GM21515 (cell line): ENCODE measurements at regions not wholly inside any gene's neighbourhood (a gene's known extent, or its start where the extent isn't known, plus 50 kb on each side); places are given as distances from the start of the nearest gene placed in this dataset.

Source experiments
- ATAC-seq: cut with Tn5 transposase; IDR thresholded peaks from one replicate; pipeline ENCODE4 v1.9.1; 2021; ENCODE audit not compliant: unreplicated experiment

GRCh38 chr9:89877051-89878002 is 272.5 kb downstream of the GADD45G start:
- ATAC-seq = no peak

- no peak for ATAC-seq
Measured at GRCh38 chr9:89878003-89878411, 273.2 kb downstream of the GADD45G start.

- no peak for ATAC-seq
Measured at GRCh38 chr9:89878687-89879086, 273.9 kb downstream of the GADD45G start.

DNA sequence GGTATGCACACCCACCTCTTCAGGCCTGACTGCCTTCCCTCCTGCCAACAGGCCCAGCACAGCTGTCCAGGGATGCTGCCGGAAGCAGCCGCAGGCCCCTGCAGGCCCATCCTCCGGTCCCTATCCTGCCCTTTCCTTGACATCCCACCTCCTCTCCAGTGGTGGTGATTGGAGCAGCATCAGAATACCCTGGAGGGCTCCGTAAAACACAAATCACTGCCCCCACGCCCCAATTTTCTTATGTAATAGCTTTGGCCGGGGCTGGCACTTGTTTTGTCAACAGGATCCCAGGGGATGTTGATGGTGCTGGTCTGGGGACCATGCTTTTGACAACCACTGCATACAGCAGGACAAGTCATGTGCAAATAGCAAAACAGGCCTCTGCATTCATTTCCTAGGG is 274.5 kb downstream of the GADD45G start:
- ATAC-seq = no peak

DNA sequence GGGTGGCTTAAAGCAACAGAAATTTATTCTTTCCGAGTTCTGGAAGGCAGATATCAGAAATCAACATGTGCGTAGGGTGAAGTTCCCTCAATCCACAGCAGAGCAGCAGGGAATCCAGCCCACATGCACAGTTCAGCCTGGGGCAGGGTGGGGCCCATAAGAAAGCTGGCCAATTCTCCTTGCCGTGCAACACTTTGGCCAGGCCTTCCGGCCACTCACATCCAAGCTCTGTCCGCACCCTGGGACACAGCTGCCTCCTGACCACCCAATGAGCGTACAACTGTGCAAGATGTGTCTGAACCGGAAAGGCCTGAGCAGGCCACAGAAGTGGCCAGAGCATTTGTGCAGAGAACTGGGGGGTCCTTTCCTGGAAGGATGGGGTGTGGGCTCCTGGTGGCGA is 274.9 kb downstream of the GADD45G start:
- no peak for ATAC-seq

- no peak for ATAC-seq
Measured at GRCh38 chr9:89880161-89880560, 275.3 kb downstream of the GADD45G start.

- ATAC-seq = no peak
Measured at GRCh38 chr9:89880721-89881120, 275.9 kb downstream of the GADD45G start.

- ATAC-seq = no peak
Measured at GRCh38 chr9:89881431-89881830, 276.6 kb downstream of the GADD45G start.

- ATAC-seq = no peak
Measured at GRCh38 chr9:89882930-89883361, 278.1 kb downstream of the GADD45G start.

GRCh38 chr9:89883401-89884341 is 278.9 kb downstream of the GADD45G start:
- no peak for ATAC-seq

GRCh38 chr9:89884356-89885083 is 279.7 kb downstream of the GADD45G start:
- ATAC-seq = no peak

DNA sequence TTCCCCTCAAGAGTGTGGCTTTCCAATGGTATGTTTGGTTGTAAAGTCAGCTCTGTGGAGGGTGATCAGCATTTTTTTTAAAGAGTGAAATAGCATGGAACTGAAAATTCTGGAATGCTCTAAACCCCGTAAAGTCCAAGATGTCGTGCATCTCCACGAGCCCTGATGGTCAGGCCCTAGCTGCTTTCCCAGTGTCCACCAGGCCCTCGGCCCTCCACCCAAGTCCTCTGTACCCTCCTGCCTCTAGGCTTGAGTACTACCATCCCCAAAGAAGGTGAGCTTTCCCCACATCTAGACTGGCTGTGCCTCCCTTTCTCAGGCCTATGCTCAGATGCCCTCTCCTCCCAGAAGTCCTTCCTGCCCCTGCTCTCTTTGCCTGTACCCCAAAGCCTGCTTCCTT is 280.3 kb downstream of the GADD45G start:
- no peak for ATAC-seq

- ATAC-seq = no peak
Measured at GRCh38 chr9:89886281-89886700, 281.5 kb downstream of the GADD45G start.

DNA sequence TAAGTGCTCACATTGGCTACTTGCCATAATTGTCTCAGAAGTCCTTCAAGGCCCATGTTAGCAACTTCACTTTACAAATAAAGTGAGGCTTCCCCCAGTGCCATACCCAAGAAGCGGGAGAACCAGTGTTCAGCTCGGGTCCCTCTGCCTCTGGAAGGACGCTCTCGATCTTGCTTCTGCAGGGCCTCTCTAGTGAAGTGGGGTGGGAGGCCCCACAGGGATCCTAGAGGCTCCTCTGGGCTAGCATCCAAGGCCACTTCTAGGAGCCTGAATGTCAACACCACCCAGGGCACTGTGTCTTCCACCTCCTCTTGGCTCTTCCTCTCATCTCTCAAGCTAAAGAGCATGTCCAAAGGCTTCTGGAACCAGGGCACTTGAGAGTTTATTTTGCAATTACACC is 282.5 kb downstream of the GADD45G start:
- ATAC-seq = no peak

- ATAC-seq = no peak
Measured at GRCh38 chr9:89888233-89888632, 283.4 kb downstream of the GADD45G start.

DNA sequence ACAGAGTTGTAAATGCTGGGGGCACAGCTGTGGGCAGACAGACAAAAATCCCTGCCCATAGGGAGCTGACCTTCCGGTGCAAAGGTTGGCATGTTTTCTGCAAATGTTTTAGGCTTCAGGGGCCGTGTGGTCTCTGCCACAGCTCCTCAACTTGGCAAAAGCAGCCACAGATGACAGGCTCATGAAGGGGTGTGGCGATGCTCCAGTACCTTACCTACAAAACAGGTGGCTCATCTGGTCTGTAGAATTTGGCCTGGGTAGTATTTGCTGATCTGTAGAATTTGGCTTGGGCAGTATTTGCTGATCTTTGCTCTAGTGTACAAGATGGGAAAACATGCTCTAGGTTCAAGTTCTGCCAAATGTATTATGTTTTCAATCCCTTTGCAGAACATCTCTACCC is 283.9 kb downstream of the GADD45G start:
- no peak for ATAC-seq

- no peak for ATAC-seq
Measured at GRCh38 chr9:89889865-89890264, 285.1 kb downstream of the GADD45G start.

- no peak for ATAC-seq
Measured at GRCh38 chr9:89890326-89890980, 285.6 kb downstream of the GADD45G start.

DNA sequence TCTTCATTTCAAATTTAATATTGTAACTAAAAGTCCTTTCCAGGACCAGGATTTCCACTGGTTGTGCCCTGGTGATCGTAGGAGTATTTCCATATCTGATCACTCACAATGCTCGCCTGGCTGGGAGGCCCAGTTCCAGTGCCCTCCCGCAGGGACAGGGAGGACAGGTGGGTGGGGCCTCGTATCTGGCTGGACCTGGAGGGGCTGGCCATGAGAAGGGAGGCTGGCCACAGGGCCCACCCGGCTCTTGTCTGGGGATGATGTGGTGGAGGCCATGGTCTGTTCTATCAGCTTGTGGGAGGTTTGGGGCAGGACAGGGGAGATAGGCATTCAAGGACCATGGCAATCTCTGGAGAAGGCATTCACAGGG is 286.4 kb downstream of the GADD45G start:
- no peak for ATAC-seq

DNA sequence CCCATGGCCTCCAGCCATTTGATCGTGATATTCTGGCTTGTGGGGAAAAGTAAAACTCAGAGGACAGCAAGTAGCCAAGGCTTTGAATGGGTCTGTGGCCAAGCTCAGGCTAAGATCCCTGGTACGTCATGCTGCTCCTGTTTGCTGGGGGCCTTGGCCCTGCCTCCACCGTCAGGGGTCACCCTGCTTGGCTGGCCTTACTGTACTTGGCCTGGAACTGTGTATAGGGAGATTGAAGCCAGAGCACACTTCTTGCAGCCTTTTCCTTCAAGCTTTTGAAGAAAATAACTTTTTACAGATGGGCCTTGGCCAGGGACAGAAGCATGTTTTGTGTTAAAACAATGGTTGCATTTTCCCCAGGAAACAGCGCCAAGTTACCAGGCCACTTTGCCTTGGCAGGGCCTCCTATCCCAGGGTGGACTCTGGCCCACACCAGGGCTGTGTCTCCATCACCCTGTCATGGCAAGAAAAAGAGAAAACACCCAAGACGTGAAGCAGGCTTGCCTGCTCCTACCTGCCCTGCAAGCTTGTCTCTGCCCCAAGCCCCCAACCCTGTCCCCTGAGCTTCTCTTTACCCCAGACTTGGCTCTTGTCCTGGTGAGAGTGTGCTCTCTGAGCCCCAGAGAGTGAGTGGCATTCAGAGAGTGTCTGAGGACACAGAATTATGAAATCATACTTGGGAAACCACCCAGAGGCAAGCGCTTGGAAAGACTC is 286.9 kb downstream of the GADD45G start:
- no peak for ATAC-seq
